ENCODE measurements at regions not wholly inside any gene's neighbourhood (a gene's known extent, or its start where the extent isn't known, plus 50 kb on each side); places are given as distances from the start of the nearest gene placed in this dataset.
A peak's percentile ranks its signal among the peaks of the same experiment; 100 is the strongest.

- no peaks in the 10 kb centered on the region for H3K27me3 ChIP-seq (ENCODE audit: control insufficient read depth in 3 of 3, insufficient read depth in 3 of 3, low read length in 2 of 3)
- no peak overlapping the region for H3K4me3 ChIP-seq
- no peak overlapping the region for H3K9ac ChIP-seq (ENCODE audit: insufficient read depth in 1 of 2, low read length in 2 of 2)
- peak in 1 of 3 donors; percentile 39 for DNase-seq
- H3K9me3 ChIP-seq (ENCODE audit: control insufficient read depth in 4 of 4, insufficient read depth in 3 of 4, low read length in 3 of 4) = no peaks in the 10 kb centered on the region
- TF ChIP-seq CTCF (IDR thresholded peaks at IDR 0.05; ENCODE audit: control extremely low read depth, extremely low read depth) = no peak
- no peak overlapping the region for H3K27ac ChIP-seq (ENCODE audit: low read depth in 1 of 2, low read length in 1 of 2)
- H3K4me1 ChIP-seq (ENCODE audit: control insufficient read depth in 5 of 5, insufficient read depth in 5 of 5, low read length in 5 of 5) = no peaks in the 10 kb centered on the region
- no peak for ATAC-seq (ENCODE audit: insufficient read depth, low FRiP score)
- 68 to 95% methylated on average over 3 of the region's 3 CpGs for WGBS, 2 donors
- no peaks in the 10 kb centered on the region for H3K36me3 ChIP-seq (ENCODE audit: control insufficient read depth in 4 of 4, insufficient read depth in 4 of 4, low read length in 4 of 4)
Measured at GRCh38 chr3:25904206-25904605, 114.3 kb downstream of the OXSM start.

DNA sequence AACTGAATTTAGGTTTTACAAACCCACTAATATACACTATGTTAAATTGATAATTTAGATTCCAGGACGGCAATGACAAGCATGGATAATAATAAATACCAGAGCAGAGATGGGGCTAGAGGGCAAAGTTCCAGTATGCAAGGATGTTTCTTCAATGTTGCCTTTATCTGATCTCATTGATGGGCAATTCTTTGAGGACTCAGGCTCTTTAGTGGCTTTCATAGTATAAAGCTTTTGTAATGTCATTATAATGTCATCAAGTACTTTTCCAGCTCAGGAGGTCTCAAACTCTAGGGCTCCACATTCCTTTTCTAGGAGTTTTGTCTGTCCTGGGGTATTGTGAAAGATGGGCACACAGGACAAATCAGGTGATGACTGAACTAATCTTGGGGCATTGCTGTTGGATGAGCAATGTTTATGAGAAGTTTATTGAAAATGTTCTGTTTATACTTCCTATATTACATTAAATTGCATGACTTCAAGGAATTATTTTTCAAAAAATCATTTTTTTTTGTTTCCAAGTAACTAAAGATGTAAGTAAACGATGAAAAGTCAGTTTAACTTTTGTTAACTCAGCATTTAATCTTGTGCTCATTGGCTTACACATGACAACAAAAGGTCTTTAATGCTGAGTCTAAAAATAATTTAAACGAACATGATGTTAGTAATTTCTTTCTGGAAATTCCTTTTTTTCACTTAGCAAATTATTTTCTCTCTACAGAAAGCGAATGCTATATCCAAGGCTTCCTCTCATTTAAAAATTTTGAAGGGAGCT lies 116.4 kb downstream of the OXSM start:
- no peaks in the 10 kb centered on the region for H3K9me3 ChIP-seq (ENCODE audit: control insufficient read depth in 4 of 4, insufficient read depth in 3 of 4, low read length in 3 of 4)
- no peak for TF ChIP-seq CTCF (IDR thresholded peaks at IDR 0.05; ENCODE audit: control extremely low read depth, extremely low read depth)
- no peak for DNase-seq
- no peaks in the 10 kb centered on the region for H3K4me1 ChIP-seq (ENCODE audit: control insufficient read depth in 5 of 5, insufficient read depth in 5 of 5, low read length in 5 of 5)
- no peak overlapping the region for H3K9ac ChIP-seq (ENCODE audit: insufficient read depth in 1 of 2, low read length in 2 of 2)
- 85 to 87% methylated on average over 4 of the region's 4 CpGs for WGBS, 2 donors
- no peaks in the 10 kb centered on the region for H3K27me3 ChIP-seq (ENCODE audit: control insufficient read depth in 3 of 3, insufficient read depth in 3 of 3, low read length in 2 of 3)
- no peak overlapping the region for H3K27ac ChIP-seq (ENCODE audit: low read depth in 1 of 2, low read length in 1 of 2)
- no peak for ATAC-seq (ENCODE audit: insufficient read depth, low FRiP score)
- H3K36me3 ChIP-seq (ENCODE audit: control insufficient read depth in 4 of 4, insufficient read depth in 4 of 4, low read length in 4 of 4) = no peaks in the 10 kb centered on the region
- H3K4me3 ChIP-seq = no peak overlapping the region

DNA sequence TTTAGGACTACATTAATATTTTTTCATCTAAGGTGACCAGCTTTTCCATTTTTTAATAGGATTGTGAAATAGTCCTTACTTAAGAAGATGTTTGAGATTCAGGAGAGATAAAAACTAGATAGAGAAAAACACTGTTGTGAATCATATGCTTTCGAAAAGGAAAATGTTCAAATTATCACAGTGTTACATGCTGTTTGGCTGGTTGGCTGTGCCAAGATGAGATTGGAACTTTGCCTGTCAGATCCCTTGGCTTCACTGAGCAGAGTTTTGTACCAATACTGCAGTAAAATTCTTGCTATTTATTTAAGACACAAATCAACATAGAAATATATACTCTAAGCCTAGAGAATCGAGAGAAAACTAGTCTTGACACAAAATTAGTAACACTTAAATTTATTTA lies 117.2 kb downstream of the OXSM start:
- ATAC-seq (ENCODE audit: insufficient read depth, low FRiP score) = no peak
- TF ChIP-seq CTCF (IDR thresholded peaks at IDR 0.05; ENCODE audit: control extremely low read depth, extremely low read depth) = no peak
- no peak overlapping the region for H3K4me3 ChIP-seq
- H3K27me3 ChIP-seq (ENCODE audit: control insufficient read depth in 3 of 3, insufficient read depth in 3 of 3, low read length in 2 of 3) = no peaks in the 10 kb centered on the region
- H3K9ac ChIP-seq (ENCODE audit: insufficient read depth in 1 of 2, low read length in 2 of 2) = no peak overlapping the region
- no peaks in the 10 kb centered on the region for H3K9me3 ChIP-seq (ENCODE audit: control insufficient read depth in 4 of 4, insufficient read depth in 3 of 4, low read length in 3 of 4)
- no peak overlapping the region for H3K27ac ChIP-seq (ENCODE audit: low read depth in 1 of 2, low read length in 1 of 2)
- H3K4me1 ChIP-seq (ENCODE audit: control insufficient read depth in 5 of 5, insufficient read depth in 5 of 5, low read length in 5 of 5) = no peaks in the 10 kb centered on the region
- WGBS, 2 donors = 63 to 83% methylated on average over 2 of the region's 2 CpGs
- no peaks in the 10 kb centered on the region for H3K36me3 ChIP-seq (ENCODE audit: control insufficient read depth in 4 of 4, insufficient read depth in 4 of 4, low read length in 4 of 4)
- peak in 2 of 3 donors; percentile 11 to 40 for DNase-seq

- WGBS, 2 donors = 64 to 74% methylated on average over 2 of the region's 2 CpGs
- no peak for ATAC-seq (ENCODE audit: insufficient read depth, low FRiP score)
- Histone ChIP-seq H3K27ac (ENCODE audit: low read depth in 1 of 2, low read length in 1 of 2) (no peak overlapping the region), H3K9me3 (ENCODE audit: control insufficient read depth in 4 of 4, insufficient read depth in 3 of 4, low read length in 3 of 4) (no peaks in the 10 kb centered on the region), H3K4me1 (ENCODE audit: control insufficient read depth in 5 of 5, insufficient read depth in 5 of 5, low read length in 5 of 5) (no peaks in the 10 kb centered on the region), H3K27me3 (ENCODE audit: control insufficient read depth in 3 of 3, insufficient read depth in 3 of 3, low read length in 2 of 3) (no peaks in the 10 kb centered on the region), H3K36me3 (ENCODE audit: control insufficient read depth in 4 of 4, insufficient read depth in 4 of 4, low read length in 4 of 4) (no peaks in the 10 kb centered on the region), H3K4me3 (no peak overlapping the region), H3K9ac (ENCODE audit: insufficient read depth in 1 of 2, low read length in 2 of 2) (no peak overlapping the region)
- no peak for DNase-seq
- TF ChIP-seq CTCF (IDR thresholded peaks at IDR 0.05; ENCODE audit: control extremely low read depth, extremely low read depth) = no peak
Measured at GRCh38 chr3:25910105-25910504, 120.2 kb downstream of the OXSM start.
